Naive B cell (primary cell): ENCODE measurements at regions not wholly inside any gene's neighbourhood (a gene's known extent, or its start where the extent isn't known, plus 50 kb on each side); places are given as distances from the start of the nearest gene placed in this dataset.

ENCODE experiments used
- ATAC-seq, 2 donors: fragments of 150-1000 bp; cut with Tn5 transposase; 2 replicates each; pipeline ENCODE4 v1.10.0; 2021; ENCODE audit warnings: low read depth in 2 of 2, mild to moderate bottlenecking in 2 of 2, moderate library complexity in 2 of 2
- DNase-seq: peaks from one replicate; pipeline ENCODE4 v3.0.0; 2022
- H3K27ac Mint-ChIP-seq, 6 donors: one replicate each; pipeline ENCODE4 v1.8.0; 2020 to 2022; ENCODE audit warnings: mild to moderate bottlenecking in 6 of 6, mixed read lengths in 6 of 6, moderate library complexity in 5 of 6, inconsistent platforms in 2 of 6
- H3K27me3 Mint-ChIP-seq, 3 donors: one replicate each; pipeline ENCODE4 v1.8.0; 2021 to 2022; ENCODE audit warnings: mixed read lengths in 3 of 3, mild to moderate bottlenecking in 1 of 3
- H3K36me3 Mint-ChIP-seq, 2 donors: one replicate each; pipeline ENCODE4 v1.8.0; 2020 to 2022; ENCODE audit warnings: mixed read lengths in 2 of 2, inconsistent platforms in 1 of 2, mild to moderate bottlenecking in 1 of 2
- H3K4me1 Mint-ChIP-seq, 3 donors: one replicate each; pipeline ENCODE4 v1.8.0; 2020 to 2022; ENCODE audit warnings: mixed read lengths in 3 of 3, inconsistent platforms in 1 of 3, mild to moderate bottlenecking in 1 of 3, moderate library complexity in 1 of 3
- H3K4me3 Mint-ChIP-seq, 8 donors: one replicate each; pipeline ENCODE4 v1.8.0; 2020 to 2022; ENCODE audit warnings: mild to moderate bottlenecking in 8 of 8, mixed read lengths in 8 of 8, moderate library complexity in 8 of 8, inconsistent platforms in 2 of 8
- H3K9me3 Mint-ChIP-seq, 7 donors: one replicate each; pipeline ENCODE4 v1.8.0; 2020 to 2022; ENCODE audit warnings: mixed read lengths in 7 of 7, mild to moderate bottlenecking in 5 of 7, inconsistent platforms in 2 of 7, moderate library complexity in 1 of 7

- Mint-ChIP-seq H3K27ac (no peak overlapping the region), H3K4me3 (no peak overlapping the region), H3K27me3 (peaks cover 28 to 36% (median 29%) of the 10 kb centered on the region in 3 donors), H3K36me3 (no peaks in the 10 kb centered on the region), H3K9me3 (no peaks in the 10 kb centered on the region), H3K4me1 (no peaks in the 10 kb centered on the region)
- ATAC-seq (no peak), DNase-seq (no peak)
Observed at GRCh38 chr2:172228177-172228808, 125.6 kb upstream of the DLX2 start.

- Mint-ChIP-seq H3K27ac (no peak overlapping the region), H3K4me3 (no peak overlapping the region), H3K36me3 (peaks cover 0 to 4% of the 10 kb centered on the region in 2 donors), H3K4me1 (peaks cover 2 to 4% (median 2%) of the 10 kb centered on the region in 3 donors), H3K9me3 (no peaks in the 10 kb centered on the region), H3K27me3 (peaks cover 35 to 45% (median 37%) of the 10 kb centered on the region in 3 donors)
- no peak for ATAC-seq
- DNase-seq: no peak
Observed at GRCh38 chr2:172229125-172229524, 126.4 kb upstream of the DLX2 start.

- Mint-ChIP-seq H3K4me3 (no peak overlapping the region), H3K4me1 (peaks cover 15 to 16% (median 15%) of the 10 kb centered on the region in 3 donors), H3K27me3 (peaks cover 44 to 46% (median 46%) of the 10 kb centered on the region in 3 donors), H3K36me3 (peaks cover 0 to 10% of the 10 kb centered on the region in 2 donors), H3K27ac (no peak overlapping the region), H3K9me3 (no peaks in the 10 kb centered on the region)
- ATAC-seq (no peak), DNase-seq (no peak)
Observed at GRCh38 chr2:172230332-172230888, 127.7 kb upstream of the DLX2 start.

DNA sequence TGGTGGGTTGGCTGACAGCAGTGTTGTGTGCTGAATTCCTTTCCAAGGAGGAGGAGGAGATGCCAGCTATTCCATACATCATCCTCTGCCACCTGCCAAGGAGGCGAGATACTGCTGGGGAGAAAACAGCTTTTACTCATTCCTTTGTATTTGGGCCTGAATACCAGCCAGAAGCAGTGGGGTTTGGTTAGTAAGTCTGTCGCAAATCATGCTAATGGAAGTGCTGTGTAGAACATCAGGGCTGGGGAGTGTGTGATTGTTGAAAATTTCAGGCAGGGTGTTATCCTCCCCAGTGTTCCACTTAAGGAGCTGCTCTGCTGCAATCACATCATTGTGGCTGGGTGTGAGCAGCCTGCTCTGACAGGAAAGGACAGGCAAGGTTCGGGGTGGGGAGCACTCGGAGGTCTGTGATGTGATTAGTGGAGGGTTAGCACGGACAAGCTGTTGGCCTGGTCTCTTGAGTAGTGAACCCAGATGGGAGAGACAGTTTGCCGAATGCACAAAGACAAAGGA is 128.2 kb upstream of the DLX2 start:
- Mint-ChIP-seq H3K27ac (no peak overlapping the region), H3K9me3 (no peaks in the 10 kb centered on the region), H3K4me3 (no peak overlapping the region), H3K27me3 (peaks cover 42 to 48% (median 47%) of the 10 kb centered on the region in 3 donors), H3K36me3 (peaks cover 0 to 10% of the 10 kb centered on the region in 2 donors), H3K4me1 (peaks cover 15 to 20% (median 17%) of the 10 kb centered on the region in 3 donors)
- ATAC-seq (no peak), DNase-seq (no peak)

DNA sequence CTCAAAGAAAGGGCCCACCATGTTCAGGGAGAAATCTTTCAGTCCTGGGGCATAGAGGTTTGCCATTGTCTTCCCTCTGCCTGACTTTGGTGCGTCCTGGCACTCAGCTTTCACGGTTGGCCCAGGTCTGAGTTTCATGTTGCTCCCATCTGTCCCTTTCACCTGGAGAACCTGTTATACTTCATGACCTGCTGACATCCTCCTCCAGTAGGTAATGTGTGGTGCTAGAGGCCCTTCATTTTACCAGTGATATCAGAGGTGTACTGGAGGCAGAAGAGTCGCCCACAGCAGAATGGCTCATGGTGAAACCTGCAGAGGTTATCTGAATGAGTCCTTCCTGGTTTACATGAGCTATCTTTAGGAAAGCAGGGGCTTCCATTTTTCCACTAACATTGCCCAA is 128.8 kb upstream of the DLX2 start:
- Mint-ChIP-seq H3K9me3 (no peaks in the 10 kb centered on the region), H3K36me3 (peaks cover 0 to 10% of the 10 kb centered on the region in 2 donors), H3K27ac (no peak overlapping the region), H3K4me3 (no peak overlapping the region), H3K27me3 (peaks cover 47 to 53% (median 52%) of the 10 kb centered on the region in 3 donors), H3K4me1 (peaks cover 15 to 20% (median 17%) of the 10 kb centered on the region in 3 donors)
- DNase-seq (no peak), ATAC-seq (no peak)

DNA sequence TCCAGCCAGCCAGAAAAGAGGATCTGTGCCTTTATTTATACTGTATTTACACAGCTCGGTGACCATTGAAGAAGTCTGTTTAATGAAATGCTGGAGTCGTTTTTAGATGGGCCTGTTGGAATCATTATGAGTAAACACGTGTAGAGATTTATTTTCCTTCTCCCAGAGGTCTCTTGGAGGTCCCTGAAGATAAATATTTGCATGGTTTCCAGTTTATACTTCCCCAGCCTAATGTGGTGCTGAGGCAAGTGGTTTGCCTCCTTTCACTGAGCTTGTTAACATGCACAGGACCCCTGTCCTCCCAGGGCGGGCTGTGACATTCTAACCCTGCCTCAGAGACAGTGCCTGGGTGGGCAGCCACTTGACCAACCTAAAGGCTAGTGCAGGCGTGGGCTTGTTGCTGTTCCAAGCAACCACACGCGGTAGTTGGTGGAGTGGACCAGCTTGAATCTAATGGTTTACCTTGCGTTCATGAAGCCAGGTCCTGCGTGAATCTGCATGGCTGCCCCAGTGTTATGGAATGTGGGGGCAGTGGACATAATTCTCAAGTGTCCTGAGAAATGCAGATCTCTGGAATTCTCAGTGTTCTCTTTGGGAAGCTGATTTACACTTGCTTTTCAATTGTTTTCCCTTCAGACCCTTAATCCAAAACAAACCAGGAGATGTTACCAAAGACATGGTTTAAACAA is 130.2 kb upstream of the DLX2 start:
- Mint-ChIP-seq H3K4me3 (no peak overlapping the region), H3K9me3 (no peaks in the 10 kb centered on the region), H3K4me1 (peaks cover 15 to 20% (median 17%) of the 10 kb centered on the region in 3 donors), H3K27ac (no peak overlapping the region), H3K36me3 (peaks cover 0 to 10% of the 10 kb centered on the region in 2 donors), H3K27me3 (peaks cover 50 to 63% (median 57%) of the 10 kb centered on the region in 3 donors)
- no peak for ATAC-seq
- no peak for DNase-seq

GRCh38 chr2:172233987-172234715 is 131.5 kb upstream of the DLX2 start:
- DNase-seq (no peak), ATAC-seq (no peak)
- peaks cover 57 to 76% (median 66%) of the 10 kb centered on the region in 3 donors for H3K27me3 Mint-ChIP-seq
- H3K9me3 Mint-ChIP-seq: no peaks in the 10 kb centered on the region
- H3K36me3 Mint-ChIP-seq: peaks cover 0 to 10% of the 10 kb centered on the region in 2 donors
- peak overlapping the region in 2 of 6 donors; percentile 66 to 78 for H3K27ac Mint-ChIP-seq
- H3K4me3 Mint-ChIP-seq: peak overlapping the region; percentile 77 to 92 (median 88)
- peaks cover 15 to 20% (median 17%) of the 10 kb centered on the region in 3 donors for H3K4me1 Mint-ChIP-seq

GRCh38 chr2:172234716-172235691 is 132.3 kb upstream of the DLX2 start:
- H3K36me3 Mint-ChIP-seq: peaks cover 0 to 10% of the 10 kb centered on the region in 2 donors
- H3K27ac Mint-ChIP-seq: no peak overlapping the region
- peak overlapping the region; percentile 77 to 92 (median 88) for H3K4me3 Mint-ChIP-seq
- no peak for DNase-seq
- ATAC-seq: peak in 1 of 2 donors; percentile 18
- H3K4me1 Mint-ChIP-seq: peaks cover 15 to 20% (median 17%) of the 10 kb centered on the region in 3 donors
- H3K9me3 Mint-ChIP-seq: no peaks in the 10 kb centered on the region
- H3K27me3 Mint-ChIP-seq: peaks cover 51 to 78% (median 62%) of the 10 kb centered on the region in 3 donors

- peaks cover 4 to 7% (median 6%) of the 10 kb centered on the region in 3 donors for H3K4me1 Mint-ChIP-seq
- H3K4me3 Mint-ChIP-seq: no peak overlapping the region
- peaks cover 21 to 36% (median 25%) of the 10 kb centered on the region in 3 donors for H3K27me3 Mint-ChIP-seq
Observed at GRCh38 chr2:172239944-172240590, 137.4 kb upstream of the DLX2 start.

GRCh38 chr2:172241222-172241621 is 138.5 kb upstream of the DLX2 start:
- no peak overlapping the region for H3K27ac Mint-ChIP-seq
- no peaks in the 10 kb centered on the region for H3K9me3 Mint-ChIP-seq
- DNase-seq: no peak
- H3K4me1 Mint-ChIP-seq: no peaks in the 10 kb centered on the region
- peaks cover 10 to 29% (median 23%) of the 10 kb centered on the region in 3 donors for H3K27me3 Mint-ChIP-seq
- ATAC-seq: no peak
- H3K4me3 Mint-ChIP-seq: no peak overlapping the region
- H3K36me3 Mint-ChIP-seq: no peaks in the 10 kb centered on the region

More at GRCh38 chr2:172239944-172240590, 137.4 kb upstream of the DLX2 start:
- Mint-ChIP-seq H3K36me3 (no peaks in the 10 kb centered on the region), H3K9me3 (no peaks in the 10 kb centered on the region), H3K27ac (no peak overlapping the region)
- ATAC-seq: no peak
- DNase-seq: no peak

GRCh38 chr2:172242471-172242870 is 139.8 kb upstream of the DLX2 start:
- DNase-seq: no peak
- Mint-ChIP-seq H3K9me3 (peaks cover 0 to 8% (median 0%) of the 10 kb centered on the region in 7 donors), H3K4me3 (no peak overlapping the region), H3K4me1 (no peaks in the 10 kb centered on the region), H3K36me3 (no peaks in the 10 kb centered on the region), H3K27ac (peak overlapping the region in 1 of 6 donors; percentile 46), H3K27me3 (peaks cover 10 to 19% (median 14%) of the 10 kb centered on the region in 3 donors)
- no peak for ATAC-seq

- ATAC-seq (no peak), DNase-seq (no peak)
- Mint-ChIP-seq H3K36me3 (no peaks in the 10 kb centered on the region), H3K27ac (peak overlapping the region in 1 of 6 donors; percentile 46), H3K4me3 (no peak overlapping the region), H3K4me1 (no peaks in the 10 kb centered on the region), H3K27me3 (peaks cover 9 to 14% (median 9%) of the 10 kb centered on the region in 3 donors), H3K9me3 (peaks cover 0 to 8% (median 0%) of the 10 kb centered on the region in 7 donors)
Observed at GRCh38 chr2:172242961-172243360, 140.3 kb upstream of the DLX2 start.
